ENCODE measurements at regions not wholly inside any gene's neighbourhood (a gene's known extent, or its start where the extent isn't known, plus 50 kb on each side); places are given as distances from the start of the nearest gene placed in this dataset.

DNA sequence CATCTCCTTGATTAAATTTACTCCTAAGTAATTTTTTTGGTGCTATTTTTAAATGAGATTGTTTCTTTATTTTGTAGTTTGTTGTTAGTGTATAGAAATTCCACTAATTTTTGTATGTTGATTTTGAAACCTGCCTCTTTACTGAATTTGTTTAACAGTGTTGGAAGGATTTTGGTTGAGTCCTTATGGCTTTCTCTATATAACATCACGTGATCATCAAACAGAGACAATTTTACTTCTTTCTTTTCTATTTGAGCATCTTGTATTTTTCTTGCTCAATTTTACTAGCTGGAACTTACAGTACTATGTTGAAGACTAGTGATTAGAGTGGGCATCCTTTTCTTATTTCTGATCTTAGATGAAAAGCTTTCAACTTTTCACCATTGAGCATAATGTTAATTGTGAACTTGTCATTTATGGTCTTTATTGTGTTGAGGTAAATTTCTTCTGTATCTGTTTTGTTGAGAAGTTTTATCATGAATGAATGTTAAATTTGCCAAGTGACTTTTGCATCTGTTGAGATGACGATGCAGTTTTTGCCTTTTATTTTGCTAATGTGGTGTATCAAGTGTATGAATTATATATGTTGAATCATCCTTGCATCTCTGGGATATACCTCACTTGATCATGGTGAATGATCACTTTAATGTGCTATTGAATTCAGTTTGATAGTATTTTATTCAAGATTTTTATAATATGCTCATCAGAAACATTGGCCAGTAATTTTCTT is 645.3 kb upstream of the DDX18 start:
- Histone ChIP-seq H2AFZ (ENCODE audit: low read length) (no peak overlapping the region), H3K4me1 (replicated peaks in 1 of 4; ENCODE audit: control insufficient read depth in 3 of 4, insufficient read depth in 4 of 4, low read length in 3 of 4) (no peaks in the 10 kb centered on the region), H2BK12ac (ENCODE audit: low read depth, low read length) (no peak overlapping the region), H3K9ac (replicated peaks in 1 of 4; ENCODE audit: extremely low read depth in 1 of 4, low read depth in 3 of 4, low read length in 3 of 4) (no peak overlapping the region), H3K4me3 (ENCODE audit: extremely low read depth in 1 of 4, insufficient read depth in 2 of 4, low read depth in 3 of 4, low read length in 4 of 4) (no peak overlapping the region), H3K23ac (ENCODE audit: insufficient read length) (no peak overlapping the region), H3K9me3 (ENCODE audit: insufficient read depth in 2 of 2, low read depth in 1 of 2, low read length in 1 of 2) (peaks cover 12 to 17% of the 10 kb centered on the region in 2 experiments), H4K5ac (ENCODE audit: insufficient read length, low read depth, low read length) (no peak overlapping the region), H3K36me3 (ENCODE audit: control insufficient read depth in 2 of 4, insufficient read depth in 4 of 4, low read length in 3 of 4) (peaks cover 0 to 5% (median 0%) of the 10 kb centered on the region in 4 experiments; a peak in 1 of 8 replicates), H3K4me2 (ENCODE audit: insufficient read depth in 1 of 2, low read depth in 2 of 2, low read length in 2 of 2) (no peak overlapping the region), H2BK120ac (replicated peaks; ENCODE audit: low read depth, low read length) (no peak overlapping the region), H2BK15ac (ENCODE audit: low read length) (no peak overlapping the region), H3K27ac (ENCODE audit: low read depth, low read length) (no peak overlapping the region), H3K79me1 (ENCODE audit: low read depth, low read length) (no peaks in the 10 kb centered on the region), H3K14ac (ENCODE audit: insufficient read length) (no peak overlapping the region), H4K8ac (ENCODE audit: extremely low read depth, insufficient read depth, low read length) (no peak overlapping the region), H3K27me3 (replicated peaks in 1 of 4; ENCODE audit: control insufficient read depth in 3 of 4, extremely low read depth in 1 of 4, insufficient read depth in 3 of 4, low read length in 3 of 4) (no peaks in the 10 kb centered on the region), H3K79me2 (ENCODE audit: control insufficient read depth in 1 of 2, insufficient read depth in 2 of 2, low read length in 2 of 2) (no peaks in the 10 kb centered on the region), H4K91ac (replicated peaks; ENCODE audit: insufficient read length, low read length) (no peak overlapping the region), H2BK20ac (ENCODE audit: low read length) (no peak overlapping the region), H3K18ac (ENCODE audit: extremely low read depth, low read length) (no peak overlapping the region), H3K4ac (replicated peaks; ENCODE audit: insufficient read length, low read depth, low read length) (no peak overlapping the region), H2BK5ac (ENCODE audit: low read depth, low read length) (no peak overlapping the region), H3K23me2 (ENCODE audit: low read depth, low read length) (no peaks in the 10 kb centered on the region), H3K56ac (replicated peaks; ENCODE audit: insufficient read length, low read depth, low read length) (no peak overlapping the region), H4K20me1 (replicated peaks in 1 of 2; ENCODE audit: control insufficient read depth in 1 of 2, insufficient read depth in 2 of 2, low read length in 2 of 2) (no peaks in the 10 kb centered on the region), H2AK5ac (ENCODE audit: low read depth, low read length) (no peak overlapping the region)
- CTCF ChIA-PET (ENCODE audit: partially characterized antibody), result no interaction called here
- FAIRE-seq, result no peak
- POLR2A ChIA-PET (ENCODE audit: partially characterized antibody), result no interaction called here
- 92% methylated on average over 2 of the region's 2 CpGs; no CpG with 5 or more reads in 1 of the 2 experiments for WGBS, 2 experiments (ENCODE audit: extremely low coverage in 1 of 2, insufficient coverage in 1 of 2, insufficient read length in 1 of 2, insufficient replicate concordance in 2 of 2, low coverage in 1 of 2, low lambda C conversion rate in 2 of 2, missing lambda C conversion rate in 1 of 2)
- no peak for DNase-seq (ENCODE audit: low read depth in 1 of 2, low spot score in 2 of 2)
- no peak for TF ChIP-seq SIX5 (IDR thresholded peaks at IDR 0.05; ENCODE audit: low read depth, low read length)
